ENCODE measurements at regions not wholly inside any gene's neighbourhood (a gene's known extent, or its start where the extent isn't known, plus 50 kb on each side); places are given as distances from the start of the nearest gene placed in this dataset.

GRCh38 chr13:22110368-22110767, 439.5 kb downstream of the FGF9 start:
- DNase-seq (ENCODE audit: low spot score) (no peak), ATAC-seq (no peak)
- no peak for TF ChIP-seq ZNF462 (CRISPR knock-in tag; IDR thresholded peaks at IDR 0.05)
- TF ChIP-seq EZH2phosphoT487 (IDR thresholded peaks at IDR 0.05; ENCODE audit: unreplicated experiment), result no peak
- no peak for TF ChIP-seq EZH2 (IDR thresholded peaks at IDR 0.05; ENCODE audit: low read depth, unreplicated experiment)
- TF ChIP-seq POLR2AphosphoS5 (IDR thresholded peaks at IDR 0.05; ENCODE audit: low read depth), result no peak
- no peak for TF ChIP-seq ZNF114 (CRISPR knock-in tag; IDR thresholded peaks at IDR 0.05)
- TF ChIP-seq CTCF (conservative IDR thresholded peaks at IDR 0.05; ENCODE audit: low read depth in 2 of 2), result no peak
- no peak for TF ChIP-seq ZNF331 (CRISPR knock-in tag; IDR thresholded peaks at IDR 0.05; ENCODE audit: low read depth)
- no peak for TF ChIP-seq NANOG (IDR thresholded peaks at IDR 0.05; ENCODE audit: borderline replicate concordance)
- no peak for TF ChIP-seq CREB1 (CRISPR knock-in tag; IDR thresholded peaks at IDR 0.05; ENCODE audit: low read depth)
- TF ChIP-seq ETS1 (IDR thresholded peaks at IDR 0.05), result no peak
- no peak for TF ChIP-seq JUNB (IDR thresholded peaks at IDR 0.05; ENCODE audit: unreplicated experiment)
- TF ChIP-seq REST (IDR thresholded peaks at IDR 0.05; ENCODE audit: unreplicated experiment), result no peak
- TF ChIP-seq STAT1 (IDR thresholded peaks at IDR 0.05; ENCODE audit: unreplicated experiment), result no peak
- H3K79me2 ChIP-seq (replicated peaks; ENCODE audit: insufficient read depth), result peaks cover 16% of the 10 kb centered on the region
- H3K27ac Mint-ChIP-seq, result no peak overlapping the region
- H3K36me3 Mint-ChIP-seq (ENCODE audit: low read depth), result no peaks in the 10 kb centered on the region
- H3K4me1 Mint-ChIP-seq, result peaks cover 13% of the 10 kb centered on the region
- H3K27ac ChIP-seq (ENCODE audit: low read depth), result no peak overlapping the region
- no peak overlapping the region for H3K4me3 ChIP-seq
- H3F3A ChIP-seq (replicated peaks; ENCODE audit: low read depth), result no peaks in the 10 kb centered on the region
- no peak overlapping the region for H2AFZ ChIP-seq
- H3K4me3 Mint-ChIP-seq, result no peak overlapping the region
- H3K9me2 ChIP-seq (ENCODE audit: insufficient read depth), result peaks cover 17% of the 10 kb centered on the region
- H3K27me3 Mint-ChIP-seq (ENCODE audit: insufficient read depth, low read depth, poor library complexity), result peaks cover 2% of the 10 kb centered on the region
- no peaks in the 10 kb centered on the region for H3K36me3 ChIP-seq (ENCODE audit: insufficient read depth)
- H3K4me2 ChIP-seq, result no peak overlapping the region
- peaks cover 6% of the 10 kb centered on the region; the same call in 1 of the 2 replicates for H4K20me1 ChIP-seq (replicated peaks; ENCODE audit: insufficient read depth)
- no peaks in the 10 kb centered on the region for H3K27me3 ChIP-seq (ENCODE audit: insufficient read depth)
- H3K9me3 Mint-ChIP-seq, result no peaks in the 10 kb centered on the region
- H3K4me1 ChIP-seq (ENCODE audit: insufficient read depth), result peaks cover 19% of the 10 kb centered on the region

Data from GM23338 (cell line).